HG02759 (cell line): ENCODE measurements at regions not wholly inside any gene's neighbourhood (a gene's known extent, or its start where the extent isn't known, plus 50 kb on each side); places are given as distances from the start of the nearest gene placed in this dataset.

Source experiments
- ATAC-seq: cut with Tn5 transposase; IDR thresholded peaks from one replicate; pipeline ENCODE4 v1.9.1; 2021; ENCODE audit warnings: mild to moderate bottlenecking, moderate library complexity; ENCODE audit not compliant: unreplicated experiment

DNA sequence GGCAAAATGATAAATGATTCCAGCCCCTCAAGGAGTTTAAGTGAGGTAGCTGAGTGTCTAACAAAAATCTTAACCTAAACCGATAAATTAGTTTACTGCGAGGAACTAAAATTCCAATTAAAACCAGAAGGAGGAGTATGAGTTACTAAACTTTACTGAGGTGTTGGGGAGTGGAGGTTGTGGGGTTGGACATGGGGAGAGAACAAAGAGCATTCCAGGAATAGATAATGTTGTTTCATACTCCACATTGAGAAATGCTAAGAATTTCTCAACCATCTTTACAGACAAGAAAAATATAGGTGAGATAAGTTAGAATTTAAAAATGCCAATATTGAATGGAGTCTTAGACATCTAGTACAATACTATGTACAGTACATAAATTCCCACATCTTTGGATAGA is 488.6 kb downstream of the METTL15 start:
- ATAC-seq, result no peak

DNA sequence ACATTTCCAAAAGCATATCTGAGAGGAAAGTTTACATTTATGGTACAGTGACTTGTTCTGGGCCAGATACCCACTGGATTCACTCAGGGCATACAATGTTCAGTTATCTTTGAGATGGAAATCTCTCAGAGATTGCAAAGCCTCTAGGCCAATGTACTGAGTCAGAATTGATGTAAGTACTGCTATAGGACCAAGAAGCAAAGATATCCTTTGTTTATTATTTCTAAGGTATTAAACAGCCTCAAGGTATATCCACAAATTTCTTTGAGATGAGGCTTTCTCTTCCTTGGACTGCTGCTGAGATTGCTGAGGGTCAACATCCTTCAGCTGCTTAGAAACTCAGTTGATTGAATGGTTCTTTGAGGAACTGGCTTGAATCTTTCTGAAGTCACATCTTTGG is 484.0 kb downstream of the METTL15 start:
- no peak for ATAC-seq

DNA sequence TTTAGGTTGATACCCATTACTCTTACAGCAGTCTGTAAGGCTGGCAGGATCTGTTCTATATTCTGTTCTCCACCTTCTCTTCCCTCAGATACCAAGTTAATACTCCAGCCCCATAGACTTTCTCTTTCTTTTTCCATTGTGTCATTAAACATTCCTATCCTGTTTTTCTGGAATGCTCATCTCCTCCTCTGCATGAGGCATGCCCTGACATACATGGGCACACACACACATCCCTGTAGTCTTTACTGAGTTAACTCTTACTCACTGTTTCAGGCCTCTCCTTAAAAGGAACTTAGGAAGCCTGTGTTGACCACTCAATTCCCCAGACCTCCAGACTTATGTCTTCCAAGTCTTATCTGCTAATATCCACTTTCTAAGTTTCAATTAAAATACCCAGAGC is 476.8 kb downstream of the METTL15 start:
- ATAC-seq, result no peak

GRCh38 chr11:28582506-28582905 is 474.3 kb downstream of the METTL15 start:
- ATAC-seq, result no peak

DNA sequence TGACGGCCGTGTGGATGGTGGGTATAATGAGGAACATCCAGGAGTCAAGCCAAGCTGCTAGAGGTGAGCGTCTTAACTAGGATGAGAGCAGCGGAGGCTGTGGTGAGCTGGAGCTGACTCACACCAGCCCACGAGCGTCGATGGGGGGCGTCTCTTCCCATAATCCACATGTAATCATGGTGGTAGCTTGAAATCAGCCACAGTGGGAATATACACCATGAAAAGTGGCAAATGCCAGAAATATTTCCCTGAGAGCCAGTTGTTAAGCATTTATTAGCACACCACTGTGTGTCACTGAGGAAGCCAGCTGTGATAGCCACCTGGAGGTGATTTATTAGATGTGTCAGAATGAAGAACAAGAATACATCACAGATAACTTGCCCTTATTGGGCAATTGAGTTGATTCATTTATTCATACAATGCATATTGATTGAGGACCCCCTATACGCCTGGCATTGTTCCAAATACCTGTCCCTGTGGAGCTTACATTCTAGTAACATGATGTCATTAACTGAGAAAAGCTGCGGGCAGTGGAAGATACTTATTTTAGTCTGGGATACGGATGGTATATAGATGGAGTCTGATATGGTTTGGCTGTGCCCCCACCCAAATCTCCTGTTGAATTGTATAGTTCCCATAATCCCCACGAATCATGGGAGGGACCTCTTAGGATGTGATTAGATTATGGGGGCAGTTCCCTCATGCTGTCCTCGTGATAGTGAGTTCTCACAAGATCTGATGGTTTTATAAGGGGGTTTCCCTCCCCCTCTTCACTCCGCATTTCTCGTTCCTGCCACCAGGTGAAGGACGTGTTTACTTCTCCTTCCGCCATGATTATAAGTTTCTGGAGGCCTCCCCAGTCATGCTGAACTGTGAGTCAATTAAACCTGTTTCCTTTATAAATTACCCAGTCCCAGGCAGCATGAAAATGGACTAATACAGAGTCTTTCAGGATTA is 473.4 kb downstream of the METTL15 start:
- no peak for ATAC-seq

GRCh38 chr11:28571371-28571770 is 463.2 kb downstream of the METTL15 start:
- no peak for ATAC-seq

DNA sequence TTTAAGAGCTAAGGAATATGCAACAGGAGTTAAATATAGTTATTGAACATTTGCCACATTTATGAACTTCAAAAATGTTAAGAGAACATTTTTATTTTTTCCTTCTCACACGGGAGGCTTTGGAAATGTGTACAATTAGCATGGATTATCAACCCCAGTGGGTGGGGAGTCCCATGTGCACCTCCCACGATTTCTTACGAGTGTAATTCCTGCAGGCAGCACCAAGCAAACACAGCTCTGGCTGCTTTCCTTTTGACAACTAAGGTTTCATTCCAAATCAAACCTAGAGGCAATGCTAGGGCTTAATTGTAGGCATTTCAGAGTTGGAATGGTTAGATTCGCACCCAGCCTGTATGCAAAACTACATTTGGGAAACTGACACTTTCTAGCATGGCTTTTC is 460.9 kb downstream of the METTL15 start:
- no peak for ATAC-seq

DNA sequence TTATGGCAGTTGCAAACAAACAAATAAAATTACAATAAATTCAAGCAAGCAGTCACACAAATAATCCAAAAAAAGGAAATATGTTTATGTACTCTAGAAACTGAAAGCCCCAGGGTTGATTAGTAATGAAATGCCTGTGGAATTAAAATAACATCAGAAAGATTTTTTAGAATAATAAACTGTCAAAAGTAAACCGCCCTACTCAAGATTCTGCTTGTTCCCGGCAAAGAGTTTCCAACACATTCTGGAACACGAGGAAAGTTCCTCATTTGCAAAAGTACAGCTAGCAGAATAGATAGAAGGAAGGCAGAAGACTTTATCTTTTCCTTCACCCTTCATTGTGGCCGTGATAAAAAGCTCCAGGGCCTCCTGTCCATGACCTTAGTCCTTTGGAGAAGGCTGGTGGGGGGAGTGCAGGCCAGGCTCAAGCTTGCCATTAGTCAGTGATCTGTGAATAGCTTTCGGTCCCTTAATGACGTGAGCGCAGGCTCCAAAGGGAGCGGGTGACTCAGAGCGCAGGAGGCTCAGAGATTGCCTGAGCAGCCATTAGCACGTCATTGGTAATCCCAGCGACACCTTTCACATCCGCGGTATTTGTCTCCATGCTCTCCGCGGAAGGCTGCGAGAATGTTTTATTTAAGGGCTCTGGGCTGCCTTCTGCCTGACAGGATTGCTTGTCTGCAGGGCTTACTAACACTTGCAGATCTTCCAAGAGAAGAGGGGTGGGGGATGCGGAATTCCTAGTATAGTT is 458.3 kb downstream of the METTL15 start:
- no peak for ATAC-seq

- ATAC-seq, result no peak
These were observed 451.3 kb downstream of the METTL15 start for GRCh38 chr11:28559492-28559891.

- no peak for ATAC-seq
These were observed 439.1 kb downstream of the METTL15 start for GRCh38 chr11:28547321-28547741.

DNA sequence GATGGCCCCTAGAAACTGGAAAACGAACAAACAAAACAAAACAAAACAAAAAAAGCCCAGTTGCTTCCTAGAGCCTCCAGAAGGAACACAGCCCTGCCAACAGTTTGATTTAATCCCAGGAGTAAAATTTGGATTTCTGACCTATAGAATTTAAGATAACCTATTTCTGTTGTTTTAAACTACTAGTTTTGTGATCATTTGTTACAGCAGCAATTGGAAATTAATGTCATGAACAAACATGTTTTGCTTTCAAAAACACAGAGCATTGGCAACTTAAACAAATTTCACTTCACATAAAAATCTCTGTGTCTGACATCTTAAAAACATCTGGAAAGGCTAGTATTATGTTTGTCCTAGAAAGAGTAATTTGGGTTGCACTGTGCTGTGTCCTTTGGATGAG is 437.3 kb downstream of the METTL15 start:
- no peak for ATAC-seq

DNA sequence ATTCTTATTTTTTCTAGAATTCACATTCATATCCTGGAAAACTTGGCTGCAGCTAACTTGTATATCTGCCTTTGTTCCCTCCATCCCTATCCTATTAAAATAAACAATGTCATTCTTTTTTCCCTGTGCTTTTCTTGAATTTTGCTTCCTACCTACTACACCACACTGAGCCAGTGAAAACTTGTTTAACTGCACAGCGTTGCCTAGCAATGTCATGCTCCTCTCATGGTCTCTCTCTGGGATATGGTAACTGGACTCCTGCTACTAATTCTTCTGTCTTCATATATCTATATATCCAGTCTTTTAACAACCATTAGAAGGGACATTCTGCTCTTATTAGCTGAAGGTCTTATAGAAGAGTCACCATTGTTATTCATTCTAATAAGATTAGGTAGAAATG is 434.4 kb downstream of the METTL15 start:
- no peak for ATAC-seq

DNA sequence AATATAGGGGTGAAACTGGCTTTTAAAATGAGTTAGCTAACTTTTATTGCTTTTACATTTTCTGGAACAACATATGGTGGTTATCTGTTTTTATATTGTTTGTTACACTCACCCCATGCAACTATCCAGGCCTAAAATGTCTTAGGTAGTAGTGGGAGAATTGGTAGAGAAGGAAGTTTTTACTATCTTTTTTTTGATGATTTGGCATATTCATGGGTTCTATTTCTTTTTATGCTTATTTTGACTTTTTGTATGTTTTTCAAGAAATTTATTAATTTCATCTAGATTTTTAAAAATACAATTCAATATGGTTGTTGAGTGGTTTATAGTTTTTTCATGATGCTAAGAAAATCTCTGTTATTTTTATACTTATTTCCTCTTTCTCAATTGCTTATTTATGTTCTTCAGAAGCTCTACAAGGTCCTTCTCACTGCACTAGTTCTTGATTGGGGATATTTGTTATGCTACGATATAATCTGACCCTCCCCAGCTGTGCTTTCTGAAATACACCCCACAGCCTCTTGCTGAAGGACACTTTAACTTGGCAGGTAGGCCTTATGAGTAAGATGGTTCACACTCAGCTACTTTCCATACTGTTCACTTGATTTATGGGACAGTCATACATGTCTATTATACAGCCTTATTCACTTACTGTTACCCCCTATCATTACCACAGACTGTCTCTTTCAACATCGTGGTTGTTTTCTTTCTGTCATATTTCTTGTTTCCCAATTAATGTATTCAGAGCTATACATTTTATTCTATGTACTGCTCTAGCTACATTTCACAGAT is 431.2 kb downstream of the METTL15 start:
- no peak for ATAC-seq

DNA sequence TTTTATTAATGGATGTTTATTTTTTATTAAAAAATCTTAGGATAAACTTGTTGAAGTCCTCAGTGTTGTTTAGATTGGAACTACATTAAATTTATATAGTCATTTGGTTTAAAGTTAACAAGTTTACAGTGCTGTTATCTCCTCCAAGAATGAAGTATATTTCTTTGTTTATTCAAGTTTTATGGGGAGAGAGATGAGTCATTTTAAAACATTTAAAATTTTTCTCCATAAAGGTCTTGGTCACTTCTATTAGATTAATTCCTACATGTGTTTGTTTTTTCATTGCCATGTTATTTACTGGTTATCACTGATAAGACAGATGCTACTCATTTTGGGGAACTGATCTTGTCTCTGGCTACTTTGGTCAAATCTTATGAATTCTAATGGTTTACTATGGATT is 429.6 kb downstream of the METTL15 start:
- ATAC-seq, result no peak

- no peak for ATAC-seq
These were observed 428.5 kb downstream of the METTL15 start for GRCh38 chr11:28536504-28537267.

- ATAC-seq, result no peak
These were observed 427.5 kb downstream of the METTL15 start for GRCh38 chr11:28535677-28536076.

GRCh38 chr11:28529540-28530410 is 421.6 kb downstream of the METTL15 start:
- ATAC-seq, result no peak

- ATAC-seq, result no peak
These were observed 420.9 kb downstream of the METTL15 start for GRCh38 chr11:28529046-28529445.

GRCh38 chr11:28528217-28528616 is 420.0 kb downstream of the METTL15 start:
- ATAC-seq, result no peak

GRCh38 chr11:28526406-28526751 is 418.2 kb downstream of the METTL15 start:
- no peak for ATAC-seq
